Right lobe of liver (tissue), 6 donors: ENCODE measurements at regions not wholly inside any gene's neighbourhood (a gene's known extent, or its start where the extent isn't known, plus 50 kb on each side); places are given as distances from the start of the nearest gene placed in this dataset.

Experiments used
- ATAC-seq, 4 donors: fragments of 200-7000 bp; cut with Tn5 transposase; one replicate each; pipeline ENCODE4 v1.9.1; 2020; ENCODE audit warnings: mild to moderate bottlenecking in 4 of 4, moderate library complexity in 4 of 4
- DNase-seq, 3 donors: peaks; one replicate each; pipeline ENCODE4 v3.0.0-alpha.2; 2020
- H3K27ac ChIP-seq, 3 donors: fragments of 200-600 bp; one replicate each; pipeline ENCODE4 v1.8.0; 2022
- H3K27me3 ChIP-seq, 2 donors: fragments of 200-600 bp; one replicate each; pipeline ENCODE4 v1.8.0; 2022
- H3K36me3 ChIP-seq, 4 donors: fragments of 200-600 bp; sonication (generic) in 1 of 4; one replicate each; pipeline versions ENCODE4 v1.5.1 to v1.8.0; 2017 to 2022; ENCODE audit warnings: control low read depth in 1 of 4
- H3K4me1 ChIP-seq, 4 donors: fragments of 200-600 bp; sonication (generic) in 1 of 4; one replicate each; pipeline versions ENCODE4 v1.5.1 to v1.8.0; 2017 to 2022; ENCODE audit warnings: control low read depth in 1 of 4
- H3K4me3 ChIP-seq, 3 donors: fragments of 200-600 bp; one replicate each; pipeline ENCODE4 v1.8.0; 2022
- H3K9me3 ChIP-seq, 4 donors: fragments of 200-600 bp; sonication (generic) in 1 of 4; one replicate each; pipeline versions ENCODE4 v1.5.1 to v1.8.0; 2017 to 2022; ENCODE audit warnings: control low read depth in 1 of 4
- CTCF ChIP-seq, 4 donors: fragments of 200-600 bp in 3 of 4; fragments of 450-650 bp in 1 of 4; IDR thresholded peaks; one replicate each; pipeline versions ENCODE4 v1.5.1 to v1.8.0; 2016 to 2022; ENCODE audit warnings: antibody characterized with exemption in 4 of 4, mild to moderate bottlenecking in 2 of 4
- POLR2A ChIP-seq: fragments of 450-650 bp; IDR thresholded peaks from one replicate; pipeline ENCODE4 v1.6.1; 2017; ENCODE audit warnings: antibody characterized with exemption, mild to moderate bottlenecking
- WGBS: methylation state at CpG from one replicate; pipeline ENCODE4 v1.1.6; 2018; ENCODE audit warnings: low coverage, low lambda C conversion rate; ENCODE audit not compliant: insufficient coverage; ENCODE audit errors: missing lambda C conversion rate; 5-methylcytosine and 5-hydroxymethylcytosine counted together
- intact Hi-C, 2 donors: fragments of 100-400 bp; cut with DNase I; formaldehyde crosslinking; loops; one replicate each; pipeline versions ENCODE4 v1.11.2 to v1.14.1; 2022
- donor health status: DM: no; HTN: yes; CAD: no.
- donor health status: DM: no; HTN: no; CAD: no.
- donor health status: DM: no; HTN: no; CAD: no.
- donor health status: DM: no; HTN: yes; CAD: no.
- donor health status: DM: no; HTN: yes; CAD: no.

GRCh38 chr4:98796991-98797390 is 131.9 kb downstream of the EIF4E start:
- no peak for TF ChIP-seq POLR2A
- TF ChIP-seq CTCF (IDR thresholded peaks at IDR 0.05): no peak
- WGBS: 74% methylated on average over 7 of the region's 7 CpGs
- Histone ChIP-seq H3K4me3 (no peak overlapping the region), H3K9me3 (no peaks in the 10 kb centered on the region), H3K27me3 (no peaks in the 10 kb centered on the region), H3K27ac (no peak overlapping the region), H3K4me1 (no peaks in the 10 kb centered on the region), H3K36me3 (no peaks in the 10 kb centered on the region)
- intact Hi-C loops: no loop called here
- ATAC-seq (no peak), DNase-seq (no peak)

GRCh38 chr4:98794565-98795205 is 134.2 kb downstream of the EIF4E start:
- no peaks in the 10 kb centered on the region for H3K27me3 ChIP-seq
- H3K27ac ChIP-seq: no peak overlapping the region
- TF ChIP-seq POLR2A: no peak
- no peak for TF ChIP-seq CTCF (IDR thresholded peaks at IDR 0.05)
- intact Hi-C loops: no loop called here
- no peaks in the 10 kb centered on the region for H3K36me3 ChIP-seq
- 64% methylated on average over 3 of the region's 3 CpGs for WGBS
- DNase-seq (no peak), ATAC-seq (no peak)
- H3K9me3 ChIP-seq: no peaks in the 10 kb centered on the region
- H3K4me1 ChIP-seq: no peaks in the 10 kb centered on the region
- no peak overlapping the region for H3K4me3 ChIP-seq

- DNase-seq (no peak), ATAC-seq (no peak)
- H3K27me3 ChIP-seq: no peaks in the 10 kb centered on the region
- intact Hi-C loops: no loop called here
- no peak overlapping the region for H3K4me3 ChIP-seq
- 67% methylated on average over 3 of the region's 3 CpGs for WGBS
- no peaks in the 10 kb centered on the region for H3K9me3 ChIP-seq
- H3K27ac ChIP-seq: no peak overlapping the region
- no peaks in the 10 kb centered on the region for H3K36me3 ChIP-seq
- no peaks in the 10 kb centered on the region for H3K4me1 ChIP-seq
- no peak for TF ChIP-seq POLR2A
- no peak for TF ChIP-seq CTCF (IDR thresholded peaks at IDR 0.05)
These were observed 135.2 kb upstream of the TSPAN5 start for GRCh38 chr4:98793658-98794057.

- H3K4me3 ChIP-seq: no peak overlapping the region
- DNase-seq (no peak), ATAC-seq (no peak)
- no peaks in the 10 kb centered on the region for H3K9me3 ChIP-seq
- TF ChIP-seq CTCF (IDR thresholded peaks at IDR 0.05): peak in 1 of 4 donors; percentile 10
- no peak for TF ChIP-seq POLR2A
- H3K27me3 ChIP-seq: no peaks in the 10 kb centered on the region
- intact Hi-C loops: no loop called here
- 39% methylated on average over 6 of the region's 6 CpGs for WGBS
- H3K4me1 ChIP-seq: no peaks in the 10 kb centered on the region
- no peak overlapping the region for H3K27ac ChIP-seq
- no peaks in the 10 kb centered on the region for H3K36me3 ChIP-seq
These were observed 128.5 kb upstream of the TSPAN5 start for GRCh38 chr4:98786866-98787265.
